A673 (cell line): ENCODE measurements at regions not wholly inside any gene's neighbourhood (a gene's known extent, or its start where the extent isn't known, plus 50 kb on each side); places are given as distances from the start of the nearest gene placed in this dataset.

Source experiments
- BruUV-seq: library from RNA; stranded (reverse); fragments of 400-500 nt; replicated peaks from 2 replicates; lab custom pipeline; 2021; lab: Mats Ljungman, UMichigan
- CTCF ChIA-PET: fragments of 300-600 bp; sonication (Branson Sonifier 250); formaldehyde crosslinking; loops from one replicate; lab custom pipeline; 2022; ENCODE audit warnings: antibody characterized with exemption; lab: Charles Lee
- POLR2A ChIA-PET: fragments of 300-600 bp; sonication (Branson Sonifier 250); formaldehyde crosslinking; loops from one replicate; lab custom pipeline; 2022; ENCODE audit warnings: antibody characterized with exemption; ENCODE audit not compliant: low non-redundant PET; lab: Charles Lee
- DNase-seq: peaks from one replicate; pipeline ENCODE4 v3.0.0-alpha.2; 2015; ENCODE audit warnings: low spot score
- H3K27ac ChIP-seq: fragments of 200-600 bp; sonication (generic); 2 replicates; pipeline ENCODE4 v1.5.1; 2016; ENCODE audit warnings: mixed run types, low read depth, mild to moderate bottlenecking, mixed read lengths, antibody characterized with exemption, low read length; ENCODE audit not compliant: poor library complexity, severe bottlenecking
- H3K27me3 ChIP-seq: fragments of 200-600 bp; sonication (generic); replicated peaks from 2 replicates; pipeline ENCODE4 v1.6.1; 2017; ENCODE audit warnings: mixed run types, low read depth, mild to moderate bottlenecking, mixed read lengths, antibody characterized with exemption, low read length; ENCODE audit not compliant: insufficient read depth, poor library complexity
- H3K36me3 ChIP-seq: fragments of 200-600 bp; sonication (generic); 2 replicates; pipeline ENCODE4 v1.6.1; 2016; ENCODE audit warnings: mixed run types, mild to moderate bottlenecking, mixed read lengths, antibody characterized with exemption, low read length; ENCODE audit not compliant: insufficient read depth, poor library complexity, severe bottlenecking
- H3K4me1 ChIP-seq: fragments of 200-600 bp; sonication (generic); 2 replicates; pipeline ENCODE4 v1.6.1; 2017; ENCODE audit warnings: mixed run types, mild to moderate bottlenecking, mixed read lengths, antibody characterized with exemption, low read length; ENCODE audit not compliant: insufficient read depth, poor library complexity, severe bottlenecking
- H3K4me3 ChIP-seq: fragments of 200-600 bp; sonication (generic); 2 replicates; pipeline ENCODE4 v1.5.1; 2016; ENCODE audit warnings: low read depth, mixed run types, mild to moderate bottlenecking, mixed read lengths, low read length; ENCODE audit not compliant: poor library complexity, severe bottlenecking
- H3K9me3 ChIP-seq: fragments of 200-600 bp; sonication (generic); 2 replicates; pipeline ENCODE4 v1.6.1; 2016; ENCODE audit warnings: mixed run types, low read depth, mild to moderate bottlenecking, mixed read lengths, antibody characterized with exemption, low read length; ENCODE audit not compliant: poor library complexity, severe bottlenecking
- CTCF ChIP-seq: fragments of 300-800, 200-600 bp; sonication (generic); conservative IDR thresholded peaks from 2 replicates; pipeline ENCODE4 v1.5.1; 2017; ENCODE audit warnings: low read depth, mild to moderate bottlenecking, antibody characterized with exemption, low read length, moderate library complexity, mixed read lengths
- EZH2 ChIP-seq: fragments of 200-600 bp; sonication (generic); IDR thresholded peaks from 2 replicates; pipeline ENCODE4 v1.6.1; 2017; ENCODE audit warnings: borderline replicate concordance, low read depth, mild to moderate bottlenecking, mixed read lengths, antibody characterized with exemption, low read length; ENCODE audit not compliant: poor library complexity, severe bottlenecking
- intact Hi-C: fragments of 100-400 bp; cut with micrococcal nuclease; formaldehyde crosslinking; loops from one replicate; pipeline ENCODE4 v1.10.0; 2022; ENCODE audit not compliant: unreplicated experiment

- no peak for DNase-seq
- Histone ChIP-seq H3K27ac (no peak overlapping the region), H3K4me1 (peaks cover 15% of the 10 kb centered on the region), H3K4me3 (no peak overlapping the region), H3K9me3 (no peaks in the 10 kb centered on the region), H3K36me3 (peaks cover 65% of the 10 kb centered on the region), H3K27me3 (no peaks in the 10 kb centered on the region)
- intact Hi-C loops, result no loop called here
- ChIA-PET CTCF (no interaction called here), POLR2A (no interaction called here)
- no peak for TF ChIP-seq EZH2
- no peak for TF ChIP-seq CTCF
- no TSS peak for BruUV-seq
Observed at GRCh38 chr12:124428792-124429281, 133.9 kb downstream of the RFLNA start.

DNA sequence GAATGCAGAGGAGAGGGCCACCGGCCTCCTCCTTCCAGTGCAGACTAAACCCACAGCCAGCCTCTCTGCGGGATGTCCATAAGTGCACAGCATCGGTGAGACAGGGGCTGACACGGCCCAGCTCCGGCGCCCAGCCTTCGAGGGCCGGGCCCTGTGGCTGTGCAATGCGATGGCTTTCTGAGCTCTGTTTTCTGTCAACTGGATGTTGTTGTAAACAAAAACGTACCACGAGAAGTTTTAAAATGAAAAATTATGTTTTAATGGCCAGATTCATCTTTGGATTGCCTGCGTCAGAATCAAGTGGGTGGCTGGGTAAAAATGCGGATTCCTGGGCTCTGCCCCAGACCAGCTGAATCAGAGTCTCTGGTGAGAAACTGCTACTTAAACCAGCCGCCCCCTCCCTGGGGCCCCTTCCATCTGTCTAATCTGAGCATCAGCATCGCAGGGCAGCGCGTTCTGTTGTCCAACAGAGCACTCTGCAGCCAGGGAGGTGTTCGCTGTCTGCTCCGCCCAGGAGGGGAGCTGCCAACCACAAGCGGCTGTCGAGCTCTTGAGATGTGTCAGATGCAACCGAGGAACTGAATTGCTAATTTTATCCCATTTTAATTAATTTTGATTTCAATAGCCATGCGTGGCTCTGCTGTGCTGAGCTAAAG, 133.4 kb downstream of the RFLNA start:
- Histone ChIP-seq H3K27me3 (no peaks in the 10 kb centered on the region), H3K27ac (no peak overlapping the region), H3K4me1 (peaks cover 20% of the 10 kb centered on the region), H3K9me3 (no peaks in the 10 kb centered on the region), H3K36me3 (peaks cover 70% of the 10 kb centered on the region), H3K4me3 (no peak overlapping the region)
- TF ChIP-seq CTCF (no peak), EZH2 (no peak)
- intact Hi-C loops, result no loop called here
- ChIA-PET POLR2A (no interaction called here), CTCF (no interaction called here)
- no TSS peak for BruUV-seq
- DNase-seq, result no peak

DNA sequence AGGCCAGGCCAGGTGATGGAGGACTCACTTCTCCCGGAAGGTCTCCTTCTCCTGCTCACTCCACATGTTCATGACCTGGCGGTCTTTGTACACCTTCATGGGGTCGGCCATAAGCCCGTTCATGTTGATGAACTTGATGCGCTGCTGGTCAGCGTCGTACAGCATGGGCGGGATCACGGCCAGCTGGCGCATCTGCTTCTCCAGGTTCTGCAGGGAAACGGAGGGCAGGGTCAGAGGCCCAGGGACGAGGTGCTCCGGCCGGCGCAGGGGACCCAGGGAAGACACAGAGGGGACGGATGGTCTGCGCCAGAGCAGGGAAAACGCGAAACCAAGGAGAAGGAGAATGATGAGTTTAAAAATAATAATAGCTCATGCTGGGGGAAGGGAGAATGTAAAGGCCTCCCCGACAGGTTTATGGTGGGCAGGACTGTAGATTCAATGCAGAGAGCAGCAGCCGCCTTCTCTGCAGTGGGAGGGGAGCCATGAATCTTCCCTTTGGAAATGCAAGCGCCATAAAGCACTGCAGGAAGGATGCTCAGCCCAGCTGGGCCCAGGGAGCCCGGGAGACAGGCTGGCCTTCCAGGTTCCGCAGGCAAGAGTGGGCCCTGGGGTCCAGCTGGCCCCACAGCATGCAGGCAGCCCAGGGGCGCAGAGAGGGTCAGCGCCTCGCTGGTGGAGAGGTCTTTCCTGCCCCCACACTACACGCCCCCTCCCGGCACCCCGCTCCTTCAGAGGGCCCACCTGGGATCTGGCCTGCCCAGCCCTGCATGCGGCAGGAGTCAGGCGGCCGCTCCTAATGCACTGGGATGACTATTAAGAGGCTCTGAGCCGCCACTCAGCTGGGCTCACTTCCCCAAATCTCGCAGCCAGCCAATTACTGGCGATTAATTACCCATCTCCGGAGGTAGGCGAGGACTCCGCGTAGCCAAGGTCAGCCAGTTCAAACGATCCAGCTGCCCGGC, 132.0 kb downstream of the RFLNA start:
- peaks cover 83% of the 10 kb centered on the region for H3K36me3 ChIP-seq
- intact Hi-C loops, result no loop called here
- TF ChIP-seq CTCF (no peak), EZH2 (no peak)
- no peaks in the 10 kb centered on the region for H3K9me3 ChIP-seq
- H3K4me3 ChIP-seq, result no peak overlapping the region
- POLR2A ChIA-PET, result no interaction called here
- DNase-seq, result no peak
- H3K27ac ChIP-seq, result no peak overlapping the region
- no peaks in the 10 kb centered on the region for H3K27me3 ChIP-seq
- CTCF ChIA-PET, result no interaction called here
- H3K4me1 ChIP-seq, result peaks cover 30% of the 10 kb centered on the region
- no TSS peak for BruUV-seq
